ENCODE measurements at regions not wholly inside any gene's neighbourhood (a gene's known extent, or its start where the extent isn't known, plus 50 kb on each side); places are given as distances from the start of the nearest gene placed in this dataset.
"Not testable (repeated sequence)": the region's sequence is repeated elsewhere in the genome, so short reads cannot be mapped to it uniquely, and the experiment has no call there.

DNA sequence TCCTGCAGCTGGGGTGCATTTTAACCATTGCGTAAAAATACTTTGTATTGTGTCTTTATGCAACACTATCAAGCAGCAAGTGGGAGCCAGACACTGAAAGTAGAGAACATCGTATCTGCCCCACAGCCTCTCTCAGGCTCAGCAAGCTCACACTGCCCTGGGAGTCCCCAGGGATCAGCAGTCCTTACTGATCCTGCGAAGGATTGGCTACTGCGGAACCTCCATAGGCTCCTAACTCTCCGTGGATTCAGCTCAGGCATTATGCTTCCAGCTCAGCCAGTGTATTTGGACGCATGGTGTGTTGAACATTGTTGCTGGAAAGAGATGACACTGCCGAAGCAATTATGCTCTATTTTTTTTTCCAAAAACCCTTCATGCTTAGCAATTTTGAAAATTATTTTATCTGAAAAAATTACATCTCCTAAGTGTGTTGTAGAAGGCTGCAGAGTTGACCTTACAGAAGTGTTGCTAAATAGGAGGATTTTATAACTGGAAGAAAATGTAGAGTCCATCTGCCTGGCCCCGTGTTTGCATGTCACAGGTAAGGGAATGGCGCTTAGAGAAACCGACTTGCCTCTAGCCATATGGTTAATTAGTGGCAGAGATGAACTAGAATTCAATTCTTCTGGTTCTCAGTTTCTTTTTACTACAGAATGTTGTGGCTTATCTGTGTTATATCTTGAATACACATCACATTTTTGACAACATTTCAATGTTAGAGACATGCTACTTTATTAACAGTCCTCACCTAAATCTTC, 276.4 kb upstream of the COBL start:
- no peak for DNase-seq

DNA sequence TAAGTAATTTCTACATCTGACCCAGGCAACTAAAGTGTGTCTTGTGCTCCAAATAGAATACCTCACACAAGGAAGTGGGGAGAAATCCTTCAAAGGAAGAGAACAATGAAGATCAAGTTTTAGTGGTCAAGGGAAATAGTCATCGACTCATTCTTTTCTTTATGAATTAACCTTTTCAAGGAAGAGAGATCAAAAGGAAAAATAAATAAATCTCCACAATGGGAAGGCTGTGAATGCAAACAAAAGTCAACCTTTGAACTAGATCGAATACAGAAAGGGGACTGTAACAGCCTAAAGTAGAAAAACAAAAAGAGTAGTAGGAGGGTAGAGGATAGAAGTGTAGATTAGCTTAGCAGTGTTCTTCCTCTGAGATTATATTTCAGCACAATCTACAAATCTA, 274.6 kb upstream of the COBL start:
- no peak for DNase-seq

DNA sequence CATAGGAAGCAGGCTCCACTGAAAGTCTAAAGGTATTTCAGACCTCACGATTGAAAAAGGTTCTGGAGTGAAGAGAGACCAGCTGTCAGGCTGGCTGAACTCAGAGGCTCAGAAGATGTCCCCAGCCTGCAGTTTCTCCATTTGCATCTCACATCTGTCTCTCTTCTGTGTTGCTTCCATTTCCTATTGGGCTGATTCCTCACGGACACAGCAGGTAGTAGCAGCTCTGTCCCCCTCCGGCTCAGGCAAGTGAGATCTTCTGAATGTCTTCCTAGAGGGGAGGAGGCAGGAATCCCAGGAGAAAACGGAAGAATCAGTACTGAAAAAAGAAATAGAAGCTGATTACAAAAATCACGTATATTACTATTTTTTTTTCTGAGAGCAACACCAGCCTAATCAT, 274.1 kb upstream of the COBL start:
- DNase-seq: no peak

- no peak for DNase-seq
Measured at GRCh38 chr7:51589111-51589510, 272.5 kb upstream of the COBL start.

DNA sequence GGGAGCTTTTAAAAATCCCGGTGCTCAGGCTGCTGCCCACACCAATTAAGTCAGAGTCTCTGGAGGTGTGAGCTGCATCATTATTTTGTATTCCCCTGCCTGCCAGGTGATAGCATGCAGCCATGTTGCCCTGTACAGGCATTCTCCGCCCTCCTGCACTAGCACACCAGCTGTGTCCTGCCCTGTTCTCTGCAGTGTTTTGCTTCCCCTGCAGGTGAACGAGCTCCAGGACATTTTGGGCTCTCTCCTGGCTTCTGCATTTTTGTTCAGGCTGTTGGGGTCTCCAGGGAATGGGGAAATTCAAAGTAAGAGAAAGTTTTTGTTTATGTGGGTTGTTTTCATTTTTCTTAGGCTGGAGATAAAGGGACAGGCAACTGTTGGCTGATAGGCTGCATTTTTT, 271.0 kb upstream of the COBL start:
- no peak for DNase-seq

DNA sequence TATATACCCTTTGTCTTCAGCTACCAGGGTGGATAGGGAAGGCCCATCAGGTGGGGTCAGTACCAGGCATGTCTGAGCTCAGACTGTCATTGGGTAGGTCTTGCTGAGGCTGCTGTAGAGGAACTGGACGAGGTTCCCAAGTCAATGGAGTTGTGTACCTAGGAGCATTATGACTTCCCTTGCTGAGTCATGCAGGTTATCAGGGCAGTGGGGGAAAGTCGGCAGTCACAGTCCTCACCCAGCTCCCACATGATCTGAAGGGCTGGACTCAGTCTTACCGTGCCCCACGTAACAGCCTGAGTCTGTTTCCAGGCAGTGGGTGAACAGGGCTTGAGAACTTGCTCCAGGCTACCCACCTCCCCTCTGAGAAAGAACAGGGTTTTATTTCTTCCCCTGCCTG, 260.8 kb upstream of the COBL start:
- no peak for DNase-seq

DNA sequence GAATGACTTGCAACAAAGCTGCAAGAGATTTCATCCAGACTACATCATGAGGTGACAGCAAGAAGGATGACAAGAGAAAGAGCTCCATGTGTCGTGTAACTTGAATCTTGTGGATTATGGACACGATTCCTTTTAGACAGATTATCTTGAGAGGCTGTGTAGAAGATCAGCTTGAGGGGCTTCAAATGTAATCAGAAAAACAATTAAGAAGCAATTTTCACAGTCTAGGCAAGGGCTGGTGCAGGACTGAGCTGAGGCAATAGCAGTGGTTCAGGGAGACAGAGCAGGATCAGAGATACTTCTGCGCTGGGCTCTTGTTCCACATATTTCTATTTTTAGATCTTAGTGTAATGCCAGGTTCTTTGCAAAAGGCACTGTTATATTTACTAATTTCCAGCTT, 253.0 kb upstream of the COBL start:
- no peak for DNase-seq

DNA sequence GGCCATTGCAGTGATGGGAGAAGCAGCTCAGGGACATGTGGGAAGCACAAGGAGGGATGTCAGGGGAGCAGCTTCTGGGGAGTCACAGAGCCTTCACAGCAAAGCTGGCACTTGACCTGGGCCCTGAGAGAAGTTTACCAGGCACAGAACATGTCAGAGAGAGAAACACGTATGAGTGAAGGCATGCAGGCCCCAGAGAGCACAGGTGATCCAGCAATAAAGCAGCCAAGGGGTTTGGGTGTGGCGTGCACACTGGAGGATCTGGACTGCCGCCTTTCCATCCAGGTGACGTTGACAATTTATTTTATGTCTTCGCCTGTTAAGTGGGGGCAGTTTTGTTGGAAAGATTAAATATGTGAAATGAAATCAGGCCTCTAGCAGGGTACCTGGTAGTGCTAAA, 252.6 kb upstream of the COBL start:
- DNase-seq: no peak

GRCh38 chr7:51551070-51551469, 234.5 kb upstream of the COBL start:
- DNase-seq: no peak

DNA sequence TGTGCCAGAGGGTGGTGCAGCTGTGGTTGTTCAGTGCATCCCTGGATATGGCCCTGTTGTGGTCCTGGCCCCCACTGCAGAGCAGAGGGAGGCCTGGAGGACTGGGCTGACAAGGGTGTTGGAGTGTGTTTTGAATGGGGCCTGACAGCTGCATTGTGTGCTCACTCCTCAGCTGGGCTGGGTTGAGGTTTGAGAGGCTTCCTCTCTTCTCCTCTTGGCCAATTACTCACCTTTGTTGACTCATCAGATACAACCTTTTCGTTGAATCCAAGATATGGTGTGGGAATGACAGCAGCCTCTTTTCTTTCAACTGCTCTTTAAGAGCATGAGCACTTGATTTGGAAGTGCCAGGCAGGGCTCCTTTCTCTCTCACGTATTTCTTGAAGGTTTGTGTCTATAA, 228.5 kb upstream of the COBL start:
- DNase-seq: no peak

DNA sequence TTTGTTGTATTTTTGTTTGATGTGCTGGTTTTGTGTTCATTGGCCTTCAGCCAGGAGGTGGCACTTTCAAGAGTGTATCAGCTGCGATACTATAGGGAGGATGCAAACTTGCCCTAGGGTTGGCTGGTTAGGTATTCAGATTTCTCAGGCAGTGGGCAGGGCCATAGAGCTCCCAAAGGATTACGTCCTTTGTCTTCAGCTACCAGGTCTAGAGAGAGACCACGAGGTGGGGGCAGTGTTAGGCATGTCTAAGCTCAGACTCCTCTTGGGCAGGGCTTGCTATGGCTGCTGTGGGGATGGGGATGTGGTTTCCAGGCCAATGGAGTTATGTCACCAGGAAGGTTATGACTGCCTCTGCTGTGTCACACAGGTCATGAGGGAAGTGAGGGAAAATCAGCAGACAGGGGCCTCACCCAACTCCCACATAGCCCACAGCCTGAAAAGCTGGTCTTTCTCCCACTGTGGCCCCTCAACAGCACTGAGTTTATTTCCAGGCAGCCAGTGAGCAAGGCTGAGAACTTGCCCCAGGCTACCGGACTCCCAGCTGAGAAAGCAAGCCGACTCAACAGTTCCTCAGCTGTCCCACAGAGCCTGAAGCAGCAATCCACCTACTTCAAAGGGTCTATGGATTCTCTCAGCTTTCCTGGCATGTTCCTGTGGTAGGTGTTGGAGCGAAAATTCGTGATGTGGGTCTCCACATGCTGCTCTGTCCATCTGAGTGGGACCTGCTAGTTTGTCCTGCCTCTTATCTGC, 227.4 kb upstream of the COBL start:
- DNase-seq: no peak

DNA sequence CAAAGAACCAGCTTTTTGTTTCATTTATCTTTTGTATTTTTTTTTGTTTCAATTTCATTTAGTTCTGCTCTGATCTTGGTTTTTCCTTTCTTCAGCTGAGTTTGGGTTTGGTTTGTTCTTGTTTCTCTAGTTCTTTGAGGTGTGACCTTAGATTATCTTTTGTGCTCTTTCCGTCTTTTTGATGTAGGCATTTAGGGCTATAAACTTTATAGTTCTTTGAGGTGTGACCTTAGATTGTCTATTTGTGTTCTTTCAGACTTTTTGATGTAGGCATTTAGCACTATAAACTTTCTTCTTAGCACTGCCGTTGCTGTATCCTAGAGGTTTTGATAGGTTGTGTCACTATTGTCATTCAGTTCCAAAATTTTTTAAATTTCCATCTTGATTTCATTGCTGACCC, 224.3 kb upstream of the COBL start:
- not testable (repeated sequence) for DNase-seq

- DNase-seq: no peak
Measured at GRCh38 chr7:51539840-51540239, 223.2 kb upstream of the COBL start.

DNA sequence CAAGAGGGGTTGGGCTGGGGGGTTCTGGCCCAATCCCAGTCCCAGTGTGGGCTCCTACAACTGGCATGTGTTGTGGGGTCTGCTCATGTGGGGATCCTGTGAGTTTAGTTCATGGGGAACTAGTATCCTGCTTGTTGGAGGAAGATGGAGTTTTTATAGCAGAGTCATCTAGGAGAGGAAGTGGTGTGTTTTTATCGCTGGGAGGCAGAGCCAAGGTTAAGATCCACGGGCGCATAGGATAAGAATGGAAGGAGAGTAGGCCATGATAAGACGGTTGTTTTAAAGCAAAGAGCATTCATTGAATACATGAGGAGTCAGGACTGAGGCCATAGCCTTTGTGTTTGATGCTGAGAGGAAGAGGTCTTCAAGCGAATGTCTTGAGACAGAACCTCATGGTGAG, 211.6 kb upstream of the COBL start:
- DNase-seq: no peak

DNA sequence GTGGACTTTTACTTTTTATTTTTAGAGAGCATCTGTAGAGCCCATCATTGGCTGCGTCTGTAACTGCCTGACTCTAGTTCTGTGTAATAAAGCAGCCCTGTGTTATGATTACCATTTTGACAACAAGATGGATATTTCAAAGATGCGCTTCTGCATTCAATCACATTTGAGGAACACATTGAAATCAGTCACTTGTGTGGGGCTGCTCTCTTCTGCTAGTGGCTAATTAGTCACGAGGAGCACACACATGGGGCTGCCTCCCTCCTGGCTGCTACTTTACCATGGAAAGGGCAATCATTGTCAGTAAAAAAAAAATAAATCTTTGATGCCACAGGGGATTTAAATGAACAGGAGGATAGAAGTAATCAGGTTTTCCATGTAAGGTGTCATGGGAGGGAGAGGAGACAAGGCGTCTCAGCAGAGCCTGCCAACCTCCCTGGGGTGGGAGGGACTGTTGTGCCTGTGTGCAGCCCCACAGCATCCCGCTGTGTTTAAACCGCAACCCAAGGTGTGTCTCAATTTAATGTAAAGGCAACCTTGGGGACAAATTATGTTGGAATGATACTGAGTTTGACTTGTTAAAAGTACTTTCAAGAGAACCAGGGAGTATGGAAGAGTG, 205.2 kb upstream of the COBL start:
- no peak for DNase-seq

DNA sequence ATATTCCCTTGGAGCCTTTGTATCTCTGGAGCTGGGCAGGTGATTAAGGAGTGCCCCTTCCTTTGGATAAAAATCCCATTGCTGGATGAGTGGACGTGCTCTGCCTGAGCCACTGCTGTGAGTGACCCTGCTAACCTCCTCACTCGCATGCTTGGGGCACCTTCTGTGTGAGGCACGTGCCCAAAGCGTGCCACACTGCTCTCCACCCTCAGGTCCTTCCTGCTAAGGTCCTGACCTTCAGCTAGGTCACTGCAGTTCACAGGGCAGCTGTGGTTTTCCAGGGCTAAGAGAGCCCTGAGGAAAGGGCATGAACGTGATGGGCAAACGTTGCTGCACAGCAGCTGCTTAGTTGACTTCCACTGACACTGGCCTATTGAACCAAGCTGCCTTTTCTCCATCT, 204.4 kb upstream of the COBL start:
- no peak for DNase-seq

DNA sequence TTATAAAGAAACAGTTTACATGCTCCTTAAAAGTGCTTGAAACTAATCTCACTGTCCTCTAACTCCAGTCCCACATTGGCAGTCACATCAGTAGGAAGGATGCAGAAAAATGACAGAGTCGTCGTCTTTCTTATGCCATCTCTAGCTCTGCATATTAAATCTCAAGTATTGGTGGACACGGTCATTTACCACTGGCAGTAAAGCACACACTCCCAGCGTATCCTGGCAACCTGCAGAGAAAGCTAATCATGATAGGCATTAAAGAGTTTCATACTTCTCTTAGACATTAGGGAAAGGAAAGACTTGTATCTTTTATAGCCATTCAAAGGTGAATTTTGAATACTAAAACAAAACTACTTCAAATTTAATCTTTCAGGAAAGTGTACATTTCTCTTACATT, 202.0 kb upstream of the COBL start:
- no peak for DNase-seq

- DNase-seq: no peak
Measured at GRCh38 chr7:51517187-51517586, 200.6 kb upstream of the COBL start.

GRCh38 chr7:51501620-51502019, 185.0 kb upstream of the COBL start:
- no peak for DNase-seq

DNA sequence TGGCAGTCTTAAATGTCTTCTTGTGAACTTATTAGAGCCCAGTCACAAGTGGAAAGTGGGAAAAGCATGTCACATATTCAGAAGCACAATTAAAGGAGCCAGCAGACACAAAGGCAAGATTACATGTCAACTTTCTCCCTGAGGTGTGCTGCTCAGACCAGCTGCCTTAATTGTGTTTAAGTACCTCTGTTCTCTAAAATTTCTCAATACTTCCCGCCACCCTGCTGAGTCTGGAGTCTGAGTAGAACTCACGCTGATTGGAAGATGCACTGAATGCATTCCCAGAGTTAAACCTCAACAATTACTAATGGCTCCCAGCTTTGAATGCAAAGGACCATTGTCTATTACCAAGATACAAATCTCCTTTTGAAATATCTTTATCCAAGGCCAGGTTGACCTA, 166.4 kb upstream of the COBL start:
- DNase-seq: no peak

GRCh38 chr7:51481421-51481820, 164.8 kb upstream of the COBL start:
- DNase-seq: no peak

GRCh38 chr7:51477819-51478218, 161.2 kb upstream of the COBL start:
- no peak for DNase-seq

DNA sequence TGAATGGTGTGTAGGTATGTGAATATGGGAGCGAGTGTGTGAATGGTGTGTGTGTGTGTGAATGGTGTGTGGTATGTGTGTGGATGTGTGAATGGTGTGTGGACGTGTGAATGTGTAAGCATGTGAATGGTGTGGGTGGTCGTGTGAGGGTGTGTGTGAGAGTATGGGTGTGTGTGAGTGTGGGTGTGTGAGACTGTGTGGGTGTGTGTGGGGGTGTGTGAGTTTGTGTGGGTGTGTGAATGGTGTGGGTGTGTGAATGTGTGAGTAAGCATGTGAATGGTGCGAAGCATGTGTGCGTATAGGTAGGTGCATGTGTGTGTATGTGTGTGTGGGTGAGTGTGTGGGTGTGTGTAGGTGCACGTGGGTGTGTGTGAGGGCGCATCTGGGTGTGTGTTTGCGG, 160.7 kb upstream of the COBL start:
- DNase-seq: no peak

GRCh38 chr7:51476026-51476425, 159.4 kb upstream of the COBL start:
- no peak for DNase-seq

Data from hippocampal formation (tissue), 2 donors.